HG03095 (cell line): ENCODE measurements at regions not wholly inside any gene's neighbourhood (a gene's known extent, or its start where the extent isn't known, plus 50 kb on each side); places are given as distances from the start of the nearest gene placed in this dataset.

ENCODE experiments used
- ATAC-seq: cut with Tn5 transposase; IDR thresholded peaks from one replicate; pipeline ENCODE4 v1.9.1; 2021; ENCODE audit warnings: moderate library complexity; ENCODE audit not compliant: unreplicated experiment

GRCh38 chr4:23741681-23742191 lies 148.1 kb downstream of the PPARGC1A start:
- no peak for ATAC-seq

GRCh38 chr4:23737571-23737970 lies 152.3 kb downstream of the PPARGC1A start:
- ATAC-seq = no peak

- no peak for ATAC-seq
These were observed 153.4 kb downstream of the PPARGC1A start for GRCh38 chr4:23736466-23736865.

- ATAC-seq = no peak
These were observed 155.8 kb downstream of the PPARGC1A start for GRCh38 chr4:23734000-23734399.

- ATAC-seq = no peak
These were observed 156.4 kb downstream of the PPARGC1A start for GRCh38 chr4:23733476-23733875.

DNA sequence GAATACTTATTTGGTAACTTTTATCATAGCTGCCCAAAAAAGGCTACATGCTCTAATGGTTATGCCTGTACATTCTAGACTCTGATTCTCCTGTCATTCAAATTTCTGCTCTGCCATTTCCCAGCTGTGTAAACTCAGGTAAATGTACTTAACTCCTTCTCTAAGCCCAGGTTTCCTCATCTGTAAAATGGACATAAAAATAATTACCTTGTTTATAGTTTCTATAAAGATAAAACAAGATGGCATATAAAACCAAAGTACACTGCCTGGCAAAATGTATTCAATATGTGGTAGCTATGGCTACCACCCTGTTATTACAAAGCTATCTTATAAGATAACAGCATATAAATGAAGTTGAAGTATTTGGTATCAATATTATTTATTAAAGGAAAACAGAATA lies 158.8 kb downstream of the PPARGC1A start:
- no peak for ATAC-seq

DNA sequence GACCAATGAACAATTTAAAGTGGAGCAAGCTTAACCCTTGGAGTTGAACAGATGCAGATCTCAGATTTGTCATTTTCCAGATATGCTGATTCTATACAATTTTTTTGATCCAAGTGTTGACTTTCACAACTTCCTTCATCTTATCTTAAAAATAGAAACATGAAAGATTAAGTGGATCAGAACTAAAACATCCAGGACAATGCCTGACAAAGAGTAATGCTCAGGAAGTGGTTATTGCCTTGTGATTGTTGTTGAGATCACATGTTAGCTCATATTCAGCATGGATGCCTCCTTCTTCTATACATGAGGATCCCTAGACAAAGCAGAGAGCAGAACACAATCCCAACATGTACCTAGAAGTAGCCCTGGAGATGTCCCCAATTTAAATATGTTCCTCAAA lies 160.9 kb downstream of the PPARGC1A start:
- no peak for ATAC-seq

DNA sequence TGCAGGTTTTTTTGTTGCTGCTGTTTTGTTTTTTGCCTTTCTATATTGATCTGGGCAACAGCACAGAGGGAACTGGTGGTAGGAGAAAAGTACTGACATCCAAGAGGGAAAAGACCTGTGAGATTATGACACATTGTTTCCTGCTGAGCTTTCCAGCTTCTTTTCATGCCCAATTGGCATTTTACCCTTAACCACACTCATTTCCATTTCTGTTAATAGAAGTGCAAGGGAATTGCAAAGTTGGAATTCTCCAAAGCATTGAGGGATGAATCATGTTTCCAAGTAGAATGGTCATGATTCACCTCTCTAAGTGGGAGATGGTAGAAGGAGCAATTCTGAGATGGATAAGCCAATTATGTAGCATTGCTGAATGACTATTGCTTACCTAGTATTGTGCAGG lies 161.5 kb downstream of the PPARGC1A start:
- ATAC-seq = no peak

- no peak for ATAC-seq
These were observed 169.3 kb downstream of the PPARGC1A start for GRCh38 chr4:23720556-23720955.

- no peak for ATAC-seq
These were observed 171.4 kb downstream of the PPARGC1A start for GRCh38 chr4:23718435-23718834.

DNA sequence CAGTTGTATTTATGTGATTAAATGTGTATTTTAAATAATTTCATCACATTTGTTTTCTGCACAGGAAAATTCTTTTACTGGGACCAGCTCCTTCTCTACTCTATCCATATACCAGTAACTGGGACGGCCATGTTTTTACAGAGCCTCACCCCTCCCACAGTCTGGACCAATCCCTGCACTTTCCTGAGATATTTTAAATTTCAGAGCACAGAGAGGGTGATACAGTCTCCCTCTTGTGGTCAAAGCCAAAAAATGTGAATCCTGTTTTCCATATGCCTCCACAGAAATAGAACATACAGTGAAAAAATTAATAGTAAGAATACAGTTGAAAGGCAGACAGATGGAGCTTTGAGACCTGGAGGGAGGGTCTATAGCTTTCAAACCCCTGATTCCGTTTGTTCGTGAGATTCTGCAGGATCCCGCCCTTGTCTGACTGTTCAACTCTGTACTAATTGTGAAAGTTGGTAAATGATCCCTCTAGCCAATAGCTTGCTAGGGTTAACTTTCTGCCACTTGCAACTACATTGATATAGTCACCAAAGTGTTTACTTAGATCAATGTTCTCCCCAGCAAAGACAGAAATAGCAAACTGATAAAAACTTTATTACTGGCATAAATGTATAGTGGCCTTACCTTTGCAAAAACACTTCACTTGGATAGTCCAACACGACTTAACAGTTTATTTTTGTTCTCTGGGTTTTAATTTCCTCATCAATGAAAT lies 172.2 kb downstream of the PPARGC1A start:
- no peak for ATAC-seq

GRCh38 chr4:23710298-23710697 lies 179.5 kb downstream of the PPARGC1A start:
- ATAC-seq = no peak

GRCh38 chr4:23707652-23708026 lies 182.2 kb downstream of the PPARGC1A start:
- ATAC-seq = no peak

DNA sequence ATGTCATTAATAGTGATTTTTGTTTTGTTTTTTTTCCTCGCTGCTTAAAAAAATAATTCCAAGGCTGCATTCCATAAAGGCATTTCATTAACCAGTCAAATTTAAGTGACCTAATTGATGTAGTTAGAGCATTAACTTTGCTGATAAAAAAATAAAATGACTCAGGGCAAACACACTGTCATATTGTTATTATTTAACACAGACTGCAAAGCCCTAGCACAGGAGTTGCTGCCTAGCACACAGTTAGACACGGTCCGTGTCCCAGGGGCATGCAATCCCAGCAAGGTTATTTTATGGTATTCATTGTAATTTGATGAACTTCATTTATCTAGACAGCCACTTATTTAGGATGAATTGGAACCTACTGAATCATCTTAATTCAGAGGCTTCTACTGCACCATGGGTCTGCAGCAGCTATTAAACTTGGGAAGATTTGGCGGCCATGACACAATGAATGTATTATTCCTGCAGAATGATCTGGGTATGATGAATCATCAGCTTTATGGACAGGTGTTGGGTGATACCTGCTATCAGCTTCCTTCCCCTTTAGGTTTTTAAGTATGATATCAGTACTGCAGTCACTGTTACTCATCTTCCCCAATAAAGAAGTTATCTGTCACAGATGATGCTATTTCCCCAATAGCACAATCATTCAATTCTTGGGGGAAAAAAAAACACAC lies 182.7 kb downstream of the PPARGC1A start:
- no peak for ATAC-seq

GRCh38 chr4:23700197-23700596 lies 189.7 kb downstream of the PPARGC1A start:
- ATAC-seq = no peak

GRCh38 chr4:23697722-23698121 lies 192.1 kb downstream of the PPARGC1A start:
- ATAC-seq = no peak

DNA sequence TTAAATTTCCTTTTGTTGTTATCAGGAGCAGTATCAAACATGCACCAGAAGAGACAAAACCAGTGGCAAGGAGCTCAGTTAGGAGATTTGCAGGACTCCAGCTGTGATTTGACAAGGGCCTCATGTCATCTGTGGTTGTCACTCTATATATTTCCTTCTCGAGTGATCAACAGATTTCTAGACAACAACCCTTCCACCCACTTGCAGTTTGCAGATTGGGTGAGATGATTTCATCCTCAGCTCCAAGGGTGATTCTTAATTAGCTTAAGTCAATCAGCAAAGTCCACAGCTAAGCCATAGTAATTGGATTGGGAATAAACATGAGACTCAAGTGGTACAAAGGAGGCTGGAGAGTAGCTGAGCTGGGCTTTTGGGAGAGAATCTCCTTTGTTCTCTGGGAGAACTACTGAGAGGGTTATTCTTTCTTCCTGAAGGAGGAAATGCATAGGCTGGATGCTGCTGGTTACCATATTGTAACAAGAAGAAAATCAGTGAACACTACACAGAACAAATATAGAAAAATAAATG lies 192.8 kb downstream of the PPARGC1A start:
- ATAC-seq = no peak

GRCh38 chr4:23686169-23686897 lies 203.5 kb downstream of the PPARGC1A start:
- no peak for ATAC-seq

DNA sequence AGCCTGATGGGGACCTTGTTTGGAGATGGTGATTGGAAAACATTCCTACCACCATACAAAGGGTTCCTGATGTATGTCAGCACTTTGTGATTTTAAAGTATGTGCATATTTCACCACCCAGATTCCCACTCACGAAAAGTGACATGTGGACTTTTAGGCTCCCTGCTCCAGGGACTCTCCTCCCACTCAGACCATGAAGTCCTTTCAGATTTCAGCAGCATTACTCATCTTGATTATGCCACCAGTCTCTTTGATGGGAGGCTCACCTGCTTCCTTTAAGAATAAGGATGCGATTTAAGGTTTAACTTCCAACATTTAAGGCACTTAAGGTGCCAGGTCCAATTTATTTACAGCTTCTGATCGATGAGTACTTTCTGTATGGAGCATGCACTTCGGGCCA lies 204.4 kb downstream of the PPARGC1A start:
- no peak for ATAC-seq

DNA sequence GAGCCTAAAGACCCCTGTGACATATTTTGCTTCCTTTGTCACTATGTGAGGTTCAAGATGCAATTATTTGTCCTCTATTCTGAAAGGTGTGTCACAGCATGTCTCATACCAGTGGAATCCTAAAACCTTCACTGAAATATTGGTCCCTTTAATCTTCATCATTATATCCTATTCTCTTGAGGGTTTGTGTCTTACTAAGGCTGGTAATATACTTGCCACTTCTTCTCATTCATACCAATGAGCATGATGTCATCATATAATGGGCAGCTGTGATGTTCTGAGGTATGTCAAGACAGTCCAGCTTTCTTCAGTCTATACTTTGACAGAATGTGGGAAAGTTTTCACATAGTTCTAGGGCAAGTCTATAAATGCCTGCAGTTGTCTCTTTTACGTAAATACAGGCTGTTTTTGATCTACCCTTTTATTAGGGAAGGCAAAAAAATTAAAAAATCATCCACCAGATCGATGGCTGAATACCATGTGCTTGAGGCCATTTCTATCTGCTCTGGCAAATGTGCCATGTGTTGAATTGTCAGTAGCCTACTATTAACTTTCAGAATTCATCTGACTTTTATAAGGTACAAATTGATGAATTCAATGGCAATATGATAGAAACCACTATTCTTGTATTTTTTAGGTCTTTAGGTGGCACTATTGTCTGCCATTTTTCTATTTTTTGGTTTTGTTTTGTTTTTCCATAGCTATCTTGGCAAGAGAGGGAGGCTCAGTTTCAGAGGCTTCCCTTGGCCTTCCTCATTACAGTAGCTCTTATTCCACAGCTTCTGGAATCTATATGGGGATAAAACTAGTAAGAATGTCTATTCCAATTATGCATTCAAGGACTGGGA lies 209.0 kb downstream of the PPARGC1A start:
- ATAC-seq = no peak

GRCh38 chr4:23674694-23675093 lies 215.2 kb downstream of the PPARGC1A start:
- ATAC-seq = no peak
